ENCODE measurements at regions not wholly inside any gene's neighbourhood (a gene's known extent, or its start where the extent isn't known, plus 50 kb on each side); places are given as distances from the start of the nearest gene placed in this dataset.

GRCh38 chr22:47808236-47808635 is 1045.8 kb downstream of the TBC1D22A start:
- TF ChIP-seq POLR2A (IDR thresholded peaks at IDR 0.05) (no peak), CTCF (IDR thresholded peaks at IDR 0.05) (no peak), EP300 (IDR thresholded peaks at IDR 0.05) (no peak)
